Psoas muscle (tissue), 7 donors: ENCODE measurements at regions not wholly inside any gene's neighbourhood (a gene's known extent, or its start where the extent isn't known, plus 50 kb on each side); places are given as distances from the start of the nearest gene placed in this dataset.

Experiments used
- ATAC-seq, 4 donors: fragments of 200-7000 bp; cut with Tn5 transposase; one replicate each; pipeline ENCODE4 v1.9.1; 2020; ENCODE audit warnings: moderate library complexity in 3 of 4, mild to moderate bottlenecking in 2 of 4
- DNase-seq, 2 donors: peaks; one replicate each; pipeline ENCODE4 v3.0.0-alpha.2; 2020
- H3K27ac ChIP-seq: fragments of 200-600 bp; one replicate; pipeline ENCODE4 v1.8.0; 2022
- H3K27me3 ChIP-seq, 3 donors: fragments of 200-600 bp in 1 of 3; one replicate each; pipeline versions ENCODE4 v1.6.1 to v1.8.0; 2013 to 2022; ENCODE audit warnings: low read length in 2 of 3, mild to moderate bottlenecking in 2 of 3, moderate library complexity in 1 of 3; ENCODE audit not compliant: insufficient read depth in 3 of 3
- H3K36me3 ChIP-seq, 2 donors: fragments of 200-600 bp in 1 of 2; one replicate each; pipeline versions ENCODE4 v1.6.1 to v1.8.0; 2013 to 2022; ENCODE audit warnings: low read depth in 1 of 2, mild to moderate bottlenecking in 1 of 2, moderate library complexity in 1 of 2; ENCODE audit not compliant: insufficient read depth in 1 of 2
- H3K4me1 ChIP-seq: fragments of 200-600 bp; one replicate; pipeline ENCODE4 v1.8.0; 2022
- H3K4me3 ChIP-seq: fragments of 200-600 bp; one replicate; pipeline ENCODE4 v1.8.0; 2022; ENCODE audit warnings: mild to moderate bottlenecking
- H3K9me3 ChIP-seq: fragments of 200-600 bp; one replicate; pipeline ENCODE4 v1.8.0; 2022
- WGBS, 3 donors: extraction: QIAGEN DNeasy Blood & Tissue Kit; methylation state at CpG; one replicate each; pipeline versions ENCODE4 v1.1.6 to v1.1.7; 2013; 5-methylcytosine and 5-hydroxymethylcytosine counted together
- intact Hi-C, 2 donors: fragments of 100-400 bp; cut with DNase I; formaldehyde crosslinking; loops; one replicate each; pipeline versions ENCODE4 v1.11.0 to v1.14.2; 2022
- TF ChIP-seq, protein P1 (sequence below): fragments of 200-600 bp; IDR thresholded peaks from one replicate; pipeline ENCODE4 v1.8.0; 2022; ENCODE audit warnings: antibody characterized with exemption
- donor health status: healthy with polysubstance abuse.
- donor health status: DM: no; HTN: no; CAD: no; lungs with moderate emphysema.
- donor health status: Bipolar disorder and iron deficiency.
- donor health status: healthy.
- donor health status: DM: yes; HTN: yes; CAD: no.
- donor health status: DM: no; HTN: no; CAD: no.
- donor health status: DM: yes; HTN: yes; CAD: no.

- TF ChIP-seq, protein P1, sequence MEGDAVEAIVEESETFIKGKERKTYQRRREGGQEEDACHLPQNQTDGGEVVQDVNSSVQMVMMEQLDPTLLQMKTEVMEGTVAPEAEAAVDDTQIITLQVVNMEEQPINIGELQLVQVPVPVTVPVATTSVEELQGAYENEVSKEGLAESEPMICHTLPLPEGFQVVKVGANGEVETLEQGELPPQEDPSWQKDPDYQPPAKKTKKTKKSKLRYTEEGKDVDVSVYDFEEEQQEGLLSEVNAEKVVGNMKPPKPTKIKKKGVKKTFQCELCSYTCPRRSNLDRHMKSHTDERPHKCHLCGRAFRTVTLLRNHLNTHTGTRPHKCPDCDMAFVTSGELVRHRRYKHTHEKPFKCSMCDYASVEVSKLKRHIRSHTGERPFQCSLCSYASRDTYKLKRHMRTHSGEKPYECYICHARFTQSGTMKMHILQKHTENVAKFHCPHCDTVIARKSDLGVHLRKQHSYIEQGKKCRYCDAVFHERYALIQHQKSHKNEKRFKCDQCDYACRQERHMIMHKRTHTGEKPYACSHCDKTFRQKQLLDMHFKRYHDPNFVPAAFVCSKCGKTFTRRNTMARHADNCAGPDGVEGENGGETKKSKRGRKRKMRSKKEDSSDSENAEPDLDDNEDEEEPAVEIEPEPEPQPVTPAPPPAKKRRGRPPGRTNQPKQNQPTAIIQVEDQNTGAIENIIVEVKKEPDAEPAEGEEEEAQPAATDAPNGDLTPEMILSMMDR: no peak
- 83 to 89% (median 87%) methylated on average over 2 of the region's 2 CpGs for WGBS, 3 donors
These were observed 169.4 kb upstream of the RALGAPA2 start for GRCh38 chr20:20881808-20882207.

GRCh38 chr20:20877079-20877478 lies 164.6 kb upstream of the RALGAPA2 start:
- 73 to 80% (median 79%) methylated on average over 2 of the region's 2 CpGs for WGBS, 3 donors
- TF ChIP-seq, protein P1: no peak
- H3K36me3 ChIP-seq: no peaks in the 10 kb centered on the region
- DNase-seq: no peak
- H3K4me1 ChIP-seq: no peaks in the 10 kb centered on the region
- no peak for ATAC-seq
- H3K27ac ChIP-seq: no peak overlapping the region
- intact Hi-C loops: loop anchor here in 1 of 2 donors (5.0 kb wide), 1 partner anchor 1730 kb away; no protein-coding TSS in a partner anchor
- H3K4me3 ChIP-seq: no peak overlapping the region
- no peaks in the 10 kb centered on the region for H3K9me3 ChIP-seq
- H3K27me3 ChIP-seq: peaks cover 0 to 12% (median 2%) of the 10 kb centered on the region in 3 donors

More at GRCh38 chr20:20881808-20882207, 169.4 kb upstream of the RALGAPA2 start:
- no peak for DNase-seq
- no peaks in the 10 kb centered on the region for H3K9me3 ChIP-seq
- intact Hi-C loops: no loop called here
- no peaks in the 10 kb centered on the region for H3K4me1 ChIP-seq
- no peak overlapping the region for H3K4me3 ChIP-seq
- H3K36me3 ChIP-seq: no peaks in the 10 kb centered on the region
- H3K27ac ChIP-seq: no peak overlapping the region
- ATAC-seq: no peak
- peaks cover 0 to 4% (median 2%) of the 10 kb centered on the region in 3 donors for H3K27me3 ChIP-seq

DNA sequence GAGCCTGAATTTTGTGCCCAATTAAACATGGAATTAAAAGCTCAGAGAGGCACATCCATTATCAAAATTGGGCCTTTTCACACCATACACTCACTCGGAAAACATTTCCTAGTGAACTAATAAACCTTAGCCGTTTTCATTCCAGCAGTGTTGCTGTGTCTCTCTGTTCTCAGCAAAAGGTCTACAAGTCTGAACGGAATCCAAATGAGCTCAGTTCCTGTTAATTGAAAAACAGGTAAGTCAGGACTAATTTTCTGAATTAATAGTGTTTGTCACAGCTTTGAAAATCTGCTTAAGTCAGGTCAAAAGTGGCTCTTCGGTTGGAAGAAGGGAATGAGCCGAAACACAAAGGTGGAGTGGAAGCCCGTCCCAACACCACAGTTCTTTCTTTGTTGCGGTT lies 163.3 kb upstream of the RALGAPA2 start:
- Histone ChIP-seq H3K36me3 (no peaks in the 10 kb centered on the region), H3K9me3 (no peaks in the 10 kb centered on the region), H3K27ac (no peak overlapping the region), H3K27me3 (peaks cover 2 to 12% (median 5%) of the 10 kb centered on the region in 3 donors), H3K4me1 (no peaks in the 10 kb centered on the region), H3K4me3 (no peak overlapping the region)
- 80 to 81% (median 81%) methylated on average over 7 of the region's 7 CpGs for WGBS, 3 donors
- TF ChIP-seq, protein P1: no peak
- DNase-seq (no peak), ATAC-seq (no peak)
- intact Hi-C loops: loop anchor here in 1 of 2 donors (5.0 kb wide), 1 partner anchor 1728 kb away; no protein-coding TSS in a partner anchor

GRCh38 chr20:20872428-20872827 lies 160.0 kb upstream of the RALGAPA2 start:
- Histone ChIP-seq H3K4me1 (no peaks in the 10 kb centered on the region), H3K27me3 (peaks cover 0 to 9% (median 5%) of the 10 kb centered on the region in 3 donors), H3K27ac (no peak overlapping the region), H3K36me3 (no peaks in the 10 kb centered on the region), H3K4me3 (no peak overlapping the region), H3K9me3 (no peaks in the 10 kb centered on the region)
- no peak for ATAC-seq
- WGBS, 3 donors: 43 to 52% (median 48%) methylated on average over 9 of the region's 9 CpGs
- intact Hi-C loops: no loop called here
- TF ChIP-seq, protein P1: no peak
- no peak for DNase-seq
